H1 (cell line): ENCODE measurements at regions not wholly inside any gene's neighbourhood (a gene's known extent, or its start where the extent isn't known, plus 50 kb on each side); places are given as distances from the start of the nearest gene placed in this dataset.

Source experiments
- CTCF ChIA-PET: fragments of 300-600 bp; sonication (Branson Sonifier 250); formaldehyde crosslinking; loops from one replicate; lab custom pipeline; 2021; ENCODE audit not compliant: partially characterized antibody; lab: Charles Lee
- POLR2A ChIA-PET: fragments of 300-600 bp; sonication (Branson Sonifier 250); formaldehyde crosslinking; loops from one replicate; lab custom pipeline; 2021; ENCODE audit warnings: inconsistent platforms; ENCODE audit not compliant: partially characterized antibody; lab: Charles Lee
- DNase-seq, 2 experiments: peaks; one replicate each; pipeline versions ENCODE4 v3.0.0 to v3.0.0-alpha.2; 2010 to 2022; ENCODE audit warnings: low spot score in 2 of 2, low read depth in 1 of 2, mixed read lengths in 1 of 2
- FAIRE-seq: peaks from 2 replicates; lab custom pipeline; 2011; peaks lifted over from hg19 to GRCh38; lab: Jason Lieb, UNC
- H2AFZ ChIP-seq: 2 replicates; pipeline ENCODE4 v1.8.1; 2012; ENCODE audit warnings: low read length, inconsistent platforms
- H2AK5ac ChIP-seq: 2 replicates; pipeline ENCODE4 v1.6.1; 2013; ENCODE audit warnings: low read depth, low read length
- H2BK120ac ChIP-seq: replicated peaks from 2 replicates; pipeline ENCODE3; 2013; ENCODE audit warnings: low read depth, low read length, inconsistent platforms
- H2BK12ac ChIP-seq: 2 replicates; pipeline ENCODE4 v1.6.1; 2013; ENCODE audit warnings: low read depth, low read length
- H2BK15ac ChIP-seq: 2 replicates; pipeline ENCODE4 v1.6.1; 2013; ENCODE audit warnings: low read length
- H2BK20ac ChIP-seq: 2 replicates; pipeline ENCODE4 v1.6.1; 2013; ENCODE audit warnings: low read length
- H2BK5ac ChIP-seq: 2 replicates; pipeline ENCODE4 v1.6.1; 2013; ENCODE audit warnings: low read depth, low read length
- H3K14ac ChIP-seq: 2 replicates; pipeline ENCODE4 v1.6.1; 2013; ENCODE audit warnings: inconsistent platforms; ENCODE audit not compliant: insufficient read length
- H3K18ac ChIP-seq: 2 replicates; pipeline ENCODE4 v1.6.1; 2013; ENCODE audit warnings: low read length; ENCODE audit errors: extremely low read depth
- H3K23ac ChIP-seq: 2 replicates; pipeline ENCODE4 v1.6.1; 2013; ENCODE audit warnings: inconsistent platforms; ENCODE audit not compliant: insufficient read length
- H3K23me2 ChIP-seq: 2 replicates; pipeline ENCODE4 v1.6.1; 2013; ENCODE audit warnings: low read depth, low read length
- H3K27ac ChIP-seq: 2 replicates; pipeline ENCODE4 v1.6.1; 2011; ENCODE audit warnings: low read depth, low read length, inconsistent platforms
- H3K27me3 ChIP-seq, 4 experiments: replicated peaks in 1 of 4; 1 replicate in 1 of 4; 2 replicates in 3 of 4; pipeline versions ENCODE4 v1.6.1 to v1.8.1; 2011 to 2013; ENCODE audit warnings: low read length in 3 of 4, mild to moderate bottlenecking in 3 of 4, inconsistent platforms in 2 of 4, mixed read lengths in 2 of 4, moderate library complexity in 1 of 4; ENCODE audit not compliant: control insufficient read depth in 3 of 4, insufficient read depth in 3 of 4; ENCODE audit errors: extremely low read depth in 1 of 4
- H3K36me3 ChIP-seq, 4 experiments: 2 replicates each; pipeline versions ENCODE4 v1.6.1 to v1.8.1; 2011 to 2013; ENCODE audit warnings: mild to moderate bottlenecking in 4 of 4, low read length in 3 of 4, moderate library complexity in 2 of 4, control low read depth in 1 of 4, inconsistent platforms in 1 of 4; ENCODE audit not compliant: insufficient read depth in 4 of 4, control insufficient read depth in 2 of 4
- H3K4ac ChIP-seq: replicated peaks from 2 replicates; pipeline ENCODE3; 2013; ENCODE audit warnings: low read length, low read depth, mixed read lengths, inconsistent platforms; ENCODE audit not compliant: insufficient read length
- H3K4me1 ChIP-seq, 4 experiments: replicated peaks in 1 of 4; 1 replicate in 1 of 4; 2 replicates in 3 of 4; pipeline versions ENCODE4 v1.6.1 to v1.8.1; 2011 to 2013; ENCODE audit warnings: low read length in 3 of 4, inconsistent platforms in 2 of 4, mixed read lengths in 1 of 4; ENCODE audit not compliant: insufficient read depth in 4 of 4, control insufficient read depth in 3 of 4
- H3K4me2 ChIP-seq, 2 experiments: 2 replicates each; pipeline versions ENCODE4 v1.6.1 to v1.8.1; 2011 to 2013; ENCODE audit warnings: low read depth in 2 of 2, low read length in 2 of 2, control low read depth in 1 of 2, inconsistent platforms in 1 of 2, mild to moderate bottlenecking in 1 of 2; ENCODE audit not compliant: insufficient read depth in 1 of 2
- H3K4me3 ChIP-seq, 4 experiments: fragments of 200-600, 300-600 bp in 1 of 4; sonication (generic), shearing (Covaris generic), sonication (Bioruptor Twin) in 1 of 4; 2 replicates each; pipeline versions ENCODE4 v1.5.1 to v1.8.1; 2011 to 2016; ENCODE audit warnings: low read length in 4 of 4, low read depth in 3 of 4, control low read depth in 2 of 4, inconsistent platforms in 2 of 4, mild to moderate bottlenecking in 2 of 4, mixed read lengths in 1 of 4, moderate library complexity in 1 of 4; ENCODE audit not compliant: insufficient read depth in 2 of 4; ENCODE audit errors: extremely low read depth in 1 of 4
- H3K56ac ChIP-seq: replicated peaks from 2 replicates; pipeline ENCODE3; 2013; ENCODE audit warnings: low read depth, mild to moderate bottlenecking, mixed read lengths, low read length, inconsistent platforms; ENCODE audit not compliant: insufficient read length
- H3K79me1 ChIP-seq: 2 replicates; pipeline ENCODE4 v1.6.1; 2013; ENCODE audit warnings: low read depth, low read length, control low read depth
- H3K79me2 ChIP-seq, 2 experiments: 2 replicates each; pipeline versions ENCODE4 v1.6.1 to v1.8.1; 2012 to 2013; ENCODE audit warnings: low read length in 2 of 2, mild to moderate bottlenecking in 2 of 2, inconsistent platforms in 1 of 2; ENCODE audit not compliant: insufficient read depth in 2 of 2, control insufficient read depth in 1 of 2
- H3K9ac ChIP-seq, 4 experiments: replicated peaks in 1 of 4; 1 replicate in 1 of 4; 2 replicates in 3 of 4; pipeline versions ENCODE4 v1.6.1 to v1.8.1; 2011 to 2013; ENCODE audit warnings: low read depth in 3 of 4, low read length in 3 of 4, control low read depth in 2 of 4, mild to moderate bottlenecking in 2 of 4, moderate library complexity in 2 of 4, inconsistent platforms in 1 of 4; ENCODE audit errors: extremely low read depth in 1 of 4
- H3K9me3 ChIP-seq, 2 experiments: 2 replicates each; pipeline versions ENCODE4 v1.6.1 to v1.8.1; 2012 to 2013; ENCODE audit warnings: mild to moderate bottlenecking in 2 of 2, moderate library complexity in 2 of 2, control low read depth in 1 of 2, inconsistent platforms in 1 of 2, low read depth in 1 of 2, low read length in 1 of 2, mixed read lengths in 1 of 2; ENCODE audit not compliant: insufficient read depth in 2 of 2
- H4K20me1 ChIP-seq, 2 experiments: replicated peaks in 1 of 2; 2 replicates each; pipeline versions ENCODE3 to v1.8.1; 2011 to 2013; ENCODE audit warnings: inconsistent platforms in 2 of 2, low read length in 2 of 2, mild to moderate bottlenecking in 1 of 2; ENCODE audit not compliant: insufficient read depth in 2 of 2, control insufficient read depth in 1 of 2
- H4K5ac ChIP-seq: 2 replicates; pipeline ENCODE4 v1.6.1; 2013; ENCODE audit warnings: low read length, low read depth, mixed read lengths, inconsistent platforms; ENCODE audit not compliant: insufficient read length
- H4K8ac ChIP-seq: 2 replicates; pipeline ENCODE4 v1.8.0; 2013; ENCODE audit warnings: mild to moderate bottlenecking, moderate library complexity, low read length, inconsistent platforms; ENCODE audit not compliant: insufficient read depth; ENCODE audit errors: extremely low read depth
- H4K91ac ChIP-seq: replicated peaks from 2 replicates; pipeline ENCODE3; 2013; ENCODE audit warnings: low read length, mixed read lengths, inconsistent platforms; ENCODE audit not compliant: insufficient read length
- CEBPB ChIP-seq: IDR thresholded peaks from 2 replicates; pipeline ENCODE4 v1.6.1; 2012; ENCODE audit warnings: low read depth, low read length
- POU5F1 ChIP-seq: IDR thresholded peaks from 2 replicates; pipeline ENCODE4 v1.6.1; 2011; ENCODE audit warnings: low read depth, mild to moderate bottlenecking, low read length, moderate library complexity
- WGBS, 2 experiments: shearing (Covaris generic) in 1 of 2; methylation state at CpG; one replicate each; pipeline versions ENCODE4 v1.1.6 to v1.1.7; 2013 to 2015; ENCODE audit warnings: low lambda C conversion rate in 2 of 2, mixed read lengths in 2 of 2, inconsistent platforms in 1 of 2, low coverage in 1 of 2, missing lambda C conversion rate in 1 of 2; ENCODE audit not compliant: insufficient replicate concordance in 2 of 2, insufficient coverage in 1 of 2, insufficient read length in 1 of 2; ENCODE audit errors: extremely low coverage in 1 of 2, missing lambda C conversion rate in 1 of 2; 5-methylcytosine and 5-hydroxymethylcytosine counted together

DNA sequence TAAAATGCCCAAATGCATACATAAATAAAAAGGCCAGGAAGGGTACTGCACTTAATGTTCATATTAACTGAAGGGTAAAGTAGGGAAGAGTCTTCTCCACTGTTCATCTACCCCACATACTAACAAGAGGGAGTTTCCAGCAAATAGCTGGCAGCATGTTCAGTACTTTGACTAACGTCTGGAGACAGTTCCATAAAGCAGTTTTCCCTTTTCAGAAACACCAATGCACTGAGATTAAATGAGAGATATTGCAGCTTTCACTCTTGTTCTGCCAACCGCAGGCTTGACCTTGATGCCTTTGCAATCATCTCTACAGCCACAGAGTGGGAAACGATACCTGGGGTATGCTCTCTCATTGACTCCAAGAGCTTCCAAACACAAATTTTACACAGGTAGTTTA lies 2123.1 kb upstream of the TENM3 start:
- H4K20me1 ChIP-seq, result no peaks in the 10 kb centered on the region
- H3K14ac ChIP-seq, result no peak overlapping the region
- H2AFZ ChIP-seq, result no peak overlapping the region
- H2BK12ac ChIP-seq, result no peak overlapping the region
- no peak overlapping the region for H4K5ac ChIP-seq
- no peak overlapping the region for H2BK120ac ChIP-seq
- H3K9me3 ChIP-seq, result no peaks in the 10 kb centered on the region
- H3K23me2 ChIP-seq, result no peaks in the 10 kb centered on the region
- TF ChIP-seq CEBPB (no peak), POU5F1 (no peak)
- TF ChIP-seq, all 59 proteins: peak for 0
- H3K56ac ChIP-seq, result no peak overlapping the region
- 95% methylated on average over 3 of the region's 3 CpGs; no CpG with 5 or more reads in 1 of the 2 experiments for WGBS, 2 experiments
- POLR2A ChIA-PET, result no interaction called here
- H3K27me3 ChIP-seq, result no peaks in the 10 kb centered on the region
- H3K4me2 ChIP-seq, result no peak overlapping the region
- no peak overlapping the region for H2BK5ac ChIP-seq
- CTCF ChIA-PET, result interaction anchor here (0.5 to 0.6 kb wide), 2 partner anchors 8 to 33 kb away, joined by 3 to 4 read pairs; no protein-coding TSS in a partner anchor
- H3K4ac ChIP-seq, result no peak overlapping the region
- H2BK15ac ChIP-seq, result no peak overlapping the region
- no peaks in the 10 kb centered on the region for H3K36me3 ChIP-seq
- no peaks in the 10 kb centered on the region for H3K79me2 ChIP-seq
- no peak overlapping the region for H3K27ac ChIP-seq
- no peak overlapping the region for H3K9ac ChIP-seq
- FAIRE-seq (no peak), DNase-seq (no peak)
- H3K4me3 ChIP-seq, result no peak overlapping the region
- H3K79me1 ChIP-seq, result no peaks in the 10 kb centered on the region
- H3K18ac ChIP-seq, result no peak overlapping the region
- H4K91ac ChIP-seq, result no peak overlapping the region
- no peak overlapping the region for H2AK5ac ChIP-seq
- H2BK20ac ChIP-seq, result no peak overlapping the region
- no peak overlapping the region for H3K23ac ChIP-seq
- peaks cover 0 to 2% (median 0%) of the 10 kb centered on the region in 4 experiments; a peak in 1 of 7 replicates for H3K4me1 ChIP-seq
- H4K8ac ChIP-seq, result no peak overlapping the region
